ENCODE measurements at regions not wholly inside any gene's neighbourhood (a gene's known extent, or its start where the extent isn't known, plus 50 kb on each side); places are given as distances from the start of the nearest gene placed in this dataset.

- TF ChIP-seq CTCF (IDR thresholded peaks at IDR 0.05) (no peak), ATF3 (CRISPR knock-in tag; conservative IDR thresholded peaks at IDR 0.05) (no peak), ZBTB43 (CRISPR knock-in tag; IDR thresholded peaks at IDR 0.05) (no peak), ERG (CRISPR knock-in tag; IDR thresholded peaks at IDR 0.05) (no peak)
Measured at GRCh38 chr9:115832031-115832430, 321.6 kb upstream of the PAPPA start.
